ENCODE measurements at regions not wholly inside any gene's neighbourhood (a gene's known extent, or its start where the extent isn't known, plus 50 kb on each side); places are given as distances from the start of the nearest gene placed in this dataset.

DNA sequence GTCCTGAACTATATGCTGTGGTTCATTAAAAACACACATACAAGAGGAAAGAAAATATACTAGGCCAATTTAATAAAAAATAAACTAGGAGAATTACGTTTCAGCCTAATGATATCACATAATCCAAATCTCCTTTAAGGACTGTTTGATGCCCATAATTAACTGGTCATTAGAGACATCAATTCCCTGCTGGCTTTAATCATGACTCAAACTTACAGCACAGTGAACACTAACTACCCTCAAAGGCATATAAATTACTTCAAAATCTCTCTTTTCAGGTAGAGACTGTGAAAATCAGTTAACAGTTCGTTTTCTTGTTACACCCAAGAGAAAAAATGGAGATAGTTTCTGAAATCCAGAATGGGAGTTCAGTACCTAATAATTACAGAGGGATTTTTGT lies 567.4 kb downstream of the CBLN2 start:
- TF ChIP-seq, protein P1, sequence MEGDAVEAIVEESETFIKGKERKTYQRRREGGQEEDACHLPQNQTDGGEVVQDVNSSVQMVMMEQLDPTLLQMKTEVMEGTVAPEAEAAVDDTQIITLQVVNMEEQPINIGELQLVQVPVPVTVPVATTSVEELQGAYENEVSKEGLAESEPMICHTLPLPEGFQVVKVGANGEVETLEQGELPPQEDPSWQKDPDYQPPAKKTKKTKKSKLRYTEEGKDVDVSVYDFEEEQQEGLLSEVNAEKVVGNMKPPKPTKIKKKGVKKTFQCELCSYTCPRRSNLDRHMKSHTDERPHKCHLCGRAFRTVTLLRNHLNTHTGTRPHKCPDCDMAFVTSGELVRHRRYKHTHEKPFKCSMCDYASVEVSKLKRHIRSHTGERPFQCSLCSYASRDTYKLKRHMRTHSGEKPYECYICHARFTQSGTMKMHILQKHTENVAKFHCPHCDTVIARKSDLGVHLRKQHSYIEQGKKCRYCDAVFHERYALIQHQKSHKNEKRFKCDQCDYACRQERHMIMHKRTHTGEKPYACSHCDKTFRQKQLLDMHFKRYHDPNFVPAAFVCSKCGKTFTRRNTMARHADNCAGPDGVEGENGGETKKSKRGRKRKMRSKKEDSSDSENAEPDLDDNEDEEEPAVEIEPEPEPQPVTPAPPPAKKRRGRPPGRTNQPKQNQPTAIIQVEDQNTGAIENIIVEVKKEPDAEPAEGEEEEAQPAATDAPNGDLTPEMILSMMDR (IDR thresholded peaks at IDR 0.05): no peak
- no peak for TF ChIP-seq POLR2A (IDR thresholded peaks at IDR 0.05)

Data from tibial nerve (tissue), 3 donors.